ENCODE measurements at regions not wholly inside any gene's neighbourhood (a gene's known extent, or its start where the extent isn't known, plus 50 kb on each side); places are given as distances from the start of the nearest gene placed in this dataset.

GRCh38 chr2:52343706-52344266 lies 1311.9 kb upstream of the NRXN1 start:
- TF ChIP-seq, protein P1, sequence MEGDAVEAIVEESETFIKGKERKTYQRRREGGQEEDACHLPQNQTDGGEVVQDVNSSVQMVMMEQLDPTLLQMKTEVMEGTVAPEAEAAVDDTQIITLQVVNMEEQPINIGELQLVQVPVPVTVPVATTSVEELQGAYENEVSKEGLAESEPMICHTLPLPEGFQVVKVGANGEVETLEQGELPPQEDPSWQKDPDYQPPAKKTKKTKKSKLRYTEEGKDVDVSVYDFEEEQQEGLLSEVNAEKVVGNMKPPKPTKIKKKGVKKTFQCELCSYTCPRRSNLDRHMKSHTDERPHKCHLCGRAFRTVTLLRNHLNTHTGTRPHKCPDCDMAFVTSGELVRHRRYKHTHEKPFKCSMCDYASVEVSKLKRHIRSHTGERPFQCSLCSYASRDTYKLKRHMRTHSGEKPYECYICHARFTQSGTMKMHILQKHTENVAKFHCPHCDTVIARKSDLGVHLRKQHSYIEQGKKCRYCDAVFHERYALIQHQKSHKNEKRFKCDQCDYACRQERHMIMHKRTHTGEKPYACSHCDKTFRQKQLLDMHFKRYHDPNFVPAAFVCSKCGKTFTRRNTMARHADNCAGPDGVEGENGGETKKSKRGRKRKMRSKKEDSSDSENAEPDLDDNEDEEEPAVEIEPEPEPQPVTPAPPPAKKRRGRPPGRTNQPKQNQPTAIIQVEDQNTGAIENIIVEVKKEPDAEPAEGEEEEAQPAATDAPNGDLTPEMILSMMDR (IDR thresholded peaks at IDR 0.05; ENCODE audit: low read length): no peak
- TF ChIP-seq EZH2phosphoT487 (IDR thresholded peaks at IDR 0.05; ENCODE audit: low read length) (no peak), EZH2 (optimal IDR thresholded peaks at IDR 0.05; ENCODE audit: low read depth, low read length) (no peak)
